NCI-H1417 (cell line): ENCODE measurements at regions not wholly inside any gene's neighbourhood (a gene's known extent, or its start where the extent isn't known, plus 50 kb on each side); places are given as distances from the start of the nearest gene placed in this dataset.

Experiments
- DNase-seq, 3 experiments: peaks; one replicate each; lab custom pipeline; 2025; lab: John Stamatoyannopoulos, UW

DNA sequence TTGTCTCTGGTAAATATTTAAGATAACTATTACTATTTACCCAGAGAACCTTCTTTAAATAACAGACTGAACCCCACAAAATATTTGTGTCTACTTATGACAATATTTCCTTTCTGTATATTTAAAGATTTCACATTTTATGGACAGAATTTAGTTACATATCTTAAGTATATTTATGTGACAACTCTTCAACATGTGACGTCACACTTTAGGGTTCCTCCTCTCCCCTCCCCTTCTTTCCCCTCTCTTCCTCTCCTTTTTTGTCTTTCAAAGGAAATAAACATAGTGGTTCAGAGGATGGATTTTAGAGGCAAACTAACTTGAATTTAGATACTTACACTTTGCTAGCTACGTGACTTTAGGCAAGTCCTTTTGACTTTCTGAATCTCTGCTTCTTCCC is 655.6 kb upstream of the NUDT12 start:
- no peak for DNase-seq

DNA sequence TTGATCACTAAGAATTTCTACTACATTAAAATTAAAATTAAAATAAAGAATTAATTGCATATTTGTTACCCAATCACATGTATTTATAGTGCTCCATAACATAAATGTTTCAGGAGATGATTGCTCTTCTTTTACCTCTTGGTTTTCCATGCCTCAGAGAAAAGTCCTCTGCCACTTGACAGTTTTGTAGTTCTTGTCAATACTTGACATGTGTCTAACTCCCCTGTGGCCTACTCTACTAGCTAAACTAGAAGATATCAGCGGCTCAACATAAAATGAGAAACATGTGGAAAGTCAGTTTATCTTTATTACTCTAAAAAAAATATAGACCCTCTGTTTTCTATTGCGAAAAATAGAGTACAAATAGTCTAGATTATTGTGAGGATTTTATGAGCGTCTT is 650.6 kb upstream of the NUDT12 start:
- DNase-seq, result no peak

DNA sequence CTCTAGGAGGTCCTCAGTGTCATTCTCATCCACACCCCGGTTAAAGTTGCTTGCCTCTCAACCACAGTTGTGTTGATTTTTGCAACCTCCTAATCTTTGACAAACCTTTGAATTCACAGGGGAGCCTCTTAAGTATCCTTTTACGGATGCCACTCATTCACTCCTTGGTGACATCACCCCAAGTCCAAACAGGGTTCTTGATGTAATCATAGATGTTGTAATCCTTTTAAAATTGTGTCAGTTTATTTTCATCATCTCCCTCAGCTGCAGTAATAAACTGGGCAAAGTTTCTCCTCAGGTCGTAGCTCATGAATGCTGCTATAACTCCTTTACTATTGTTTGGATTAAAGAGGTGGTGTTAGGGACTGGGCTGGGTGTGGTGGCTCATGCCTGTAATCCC is 637.2 kb upstream of the NUDT12 start:
- no peak for DNase-seq

DNA sequence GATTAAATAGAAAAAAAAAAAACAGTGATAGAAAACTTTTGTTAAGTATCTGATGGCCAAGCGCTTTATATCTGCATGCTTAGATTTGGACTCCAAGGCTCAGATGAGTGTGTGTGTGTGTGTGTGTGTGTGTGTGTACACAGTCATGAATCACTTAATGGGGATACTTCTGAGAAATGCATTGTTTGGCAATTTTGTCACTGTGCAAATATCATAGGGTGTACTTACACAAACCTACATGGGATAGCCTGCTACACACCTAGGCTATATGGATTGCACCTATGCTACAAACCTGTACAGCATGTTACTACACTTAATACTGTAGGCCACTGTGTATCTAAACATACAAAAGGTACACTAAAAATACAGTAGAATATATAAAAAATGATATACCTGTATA is 635.6 kb upstream of the NUDT12 start:
- DNase-seq, result no peak

DNA sequence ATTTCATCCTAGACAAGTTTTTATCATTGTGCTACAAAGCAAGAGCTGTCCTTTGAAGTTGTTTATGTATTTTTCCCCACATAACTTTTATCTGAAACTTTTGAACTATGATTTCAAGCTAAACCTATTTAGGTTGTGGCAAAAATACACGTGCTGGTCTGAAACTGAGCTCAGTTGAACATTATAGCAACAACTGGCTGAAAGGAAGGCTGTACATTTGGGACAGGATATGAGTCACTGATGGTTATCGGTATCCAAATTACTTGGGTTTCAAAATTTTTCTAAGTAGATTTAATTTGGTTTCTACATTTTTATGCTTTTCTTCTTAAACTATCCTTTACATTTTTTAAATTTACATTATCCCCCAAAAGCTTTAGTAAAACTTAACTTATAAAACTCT is 627.3 kb upstream of the NUDT12 start:
- DNase-seq, result no peak

DNA sequence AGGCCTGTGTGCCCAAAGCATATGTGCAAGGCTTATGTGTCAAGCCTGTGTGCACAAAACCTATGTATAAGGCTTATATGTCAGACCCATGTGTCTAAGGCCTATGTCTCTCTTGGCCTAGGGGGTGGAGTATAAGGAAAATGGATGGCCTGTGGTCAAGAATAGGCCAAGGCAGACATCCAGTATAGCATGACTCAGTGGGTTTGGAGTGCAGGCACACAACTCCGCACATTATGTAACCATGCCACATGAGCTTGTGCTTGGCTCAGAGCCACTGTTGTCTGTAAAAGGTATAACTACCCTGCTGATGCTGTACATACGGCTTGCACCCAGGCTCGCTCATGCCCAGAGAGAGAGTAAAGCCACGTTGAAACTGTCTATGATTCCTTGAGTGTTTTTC is 626.4 kb upstream of the NUDT12 start:
- DNase-seq, result no peak

DNA sequence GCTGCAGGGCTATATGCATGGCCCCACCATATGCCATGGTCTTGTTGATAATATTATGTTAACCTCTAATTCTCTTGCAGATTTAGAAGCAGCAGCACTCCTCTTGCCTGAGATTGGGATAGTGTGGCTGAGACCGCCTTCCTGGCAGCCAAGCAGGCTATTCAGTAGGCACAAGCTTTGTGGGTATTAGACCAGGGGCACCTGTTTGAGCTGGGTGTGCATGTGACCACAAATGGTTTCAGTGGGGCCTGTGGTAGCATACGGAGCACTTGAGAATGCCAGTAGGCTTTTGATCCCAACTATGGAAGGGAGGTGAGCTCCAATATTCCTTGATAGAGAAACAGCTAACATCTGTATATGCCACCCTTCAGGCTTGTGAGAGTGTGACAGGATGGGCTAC is 625.1 kb upstream of the NUDT12 start:
- no peak for DNase-seq

DNA sequence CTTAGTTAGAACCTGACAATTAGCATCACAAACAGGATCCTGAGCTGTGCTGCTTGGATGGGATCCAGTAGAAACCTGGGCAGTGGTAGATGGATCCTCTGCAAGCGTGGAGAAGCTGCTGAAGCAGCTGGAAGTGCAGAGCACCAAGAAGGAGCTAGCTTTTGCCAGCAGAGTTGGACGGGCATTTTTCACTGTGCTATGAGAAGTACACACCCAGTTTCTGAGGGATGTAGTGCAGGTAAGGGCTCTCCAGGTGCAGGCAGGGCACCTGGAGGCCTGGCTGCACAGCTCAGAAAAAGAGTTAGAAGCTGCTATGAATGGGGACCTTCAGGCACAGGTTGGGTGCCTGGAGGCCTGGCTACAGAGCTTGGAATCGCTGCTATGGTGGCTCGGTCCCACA is 623.9 kb upstream of the NUDT12 start:
- no peak for DNase-seq

DNA sequence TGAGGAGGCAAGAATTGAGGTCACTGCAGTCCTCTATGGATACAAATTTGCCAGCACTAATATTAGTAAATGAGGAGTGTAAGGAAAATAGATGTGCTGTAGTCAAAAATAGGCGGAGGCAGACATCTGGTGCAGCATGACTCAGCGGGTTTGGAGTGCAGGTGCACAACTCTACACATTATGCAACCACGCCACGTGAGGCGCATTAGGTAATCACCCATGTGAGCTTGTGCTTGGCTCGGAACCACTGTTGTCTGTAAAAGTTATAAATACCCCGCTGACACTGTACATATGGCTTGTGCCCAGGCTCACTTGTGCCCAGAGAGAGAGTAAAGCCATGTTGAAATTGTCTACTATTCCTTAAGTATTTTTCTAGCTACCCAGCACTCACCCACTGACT is 623.5 kb upstream of the NUDT12 start:
- peak in 1 of 3 experiments; percentile 2 for DNase-seq

DNA sequence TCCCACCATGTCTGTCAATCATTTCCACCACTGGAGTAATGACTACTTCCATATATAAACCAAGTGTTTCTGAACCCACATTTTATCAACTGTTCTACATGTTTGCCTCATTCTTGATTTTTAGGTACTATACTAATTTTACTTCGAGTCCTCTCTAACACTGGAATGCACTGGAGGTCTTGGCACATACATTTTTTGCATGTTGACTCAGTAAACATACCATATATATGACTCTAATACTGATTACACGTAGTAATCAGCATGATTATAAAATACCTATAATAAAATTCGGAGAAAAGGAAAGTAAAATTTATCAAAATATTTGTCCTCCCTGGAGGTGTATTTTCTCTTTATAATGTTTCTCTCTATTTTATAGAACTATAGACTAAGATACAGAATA is 621.7 kb upstream of the NUDT12 start:
- no peak for DNase-seq

DNA sequence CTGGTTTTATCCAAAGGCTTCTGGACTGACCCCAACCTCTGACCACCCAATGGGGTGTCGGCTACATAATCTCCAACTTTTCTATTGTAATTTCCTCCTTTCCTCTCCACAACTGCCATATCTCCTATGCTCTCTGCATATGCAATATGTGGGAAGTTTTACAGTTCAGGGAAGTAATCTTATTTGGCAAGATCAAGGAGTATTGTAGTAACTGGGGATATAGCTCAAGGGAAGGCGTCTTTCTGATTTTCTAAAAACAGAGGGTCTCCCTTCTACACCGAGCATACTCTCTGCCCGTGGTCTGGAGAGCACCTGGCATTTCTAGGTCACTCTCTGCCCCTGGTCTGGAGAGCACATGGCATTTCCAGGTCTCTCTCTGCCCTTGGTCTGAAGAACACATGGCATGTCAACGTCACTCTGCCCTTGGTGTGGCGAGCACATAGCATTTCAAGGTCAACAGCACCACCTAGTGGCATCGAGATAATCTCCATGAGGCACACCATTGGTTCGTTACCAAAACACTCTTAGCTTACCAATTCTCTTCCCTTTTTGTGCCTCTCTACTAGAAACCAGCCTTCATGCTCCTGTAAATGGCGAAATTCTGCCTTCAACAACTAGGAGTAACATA is 616.4 kb upstream of the NUDT12 start:
- DNase-seq, result peak in 1 of 3 experiments; percentile 0

DNA sequence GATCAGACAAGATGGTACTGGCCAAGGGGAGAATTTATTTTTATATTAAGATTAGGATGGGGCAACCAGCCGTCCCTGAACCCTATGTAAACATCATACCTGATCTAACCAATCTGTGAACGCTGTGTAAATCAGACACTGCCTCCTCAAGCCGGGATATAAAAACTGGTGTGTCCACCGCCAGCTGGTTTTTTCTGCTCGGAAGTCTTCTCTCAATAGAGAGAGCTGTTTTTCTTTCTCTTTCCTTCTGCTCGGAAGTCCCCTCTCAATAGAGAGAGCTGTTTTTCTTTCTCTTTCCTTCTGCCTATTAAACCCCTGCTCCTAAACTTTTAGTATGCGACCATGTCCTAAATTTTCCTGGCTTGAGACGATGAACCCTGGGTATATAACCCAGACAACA is 615.5 kb upstream of the NUDT12 start:
- no peak for DNase-seq

DNA sequence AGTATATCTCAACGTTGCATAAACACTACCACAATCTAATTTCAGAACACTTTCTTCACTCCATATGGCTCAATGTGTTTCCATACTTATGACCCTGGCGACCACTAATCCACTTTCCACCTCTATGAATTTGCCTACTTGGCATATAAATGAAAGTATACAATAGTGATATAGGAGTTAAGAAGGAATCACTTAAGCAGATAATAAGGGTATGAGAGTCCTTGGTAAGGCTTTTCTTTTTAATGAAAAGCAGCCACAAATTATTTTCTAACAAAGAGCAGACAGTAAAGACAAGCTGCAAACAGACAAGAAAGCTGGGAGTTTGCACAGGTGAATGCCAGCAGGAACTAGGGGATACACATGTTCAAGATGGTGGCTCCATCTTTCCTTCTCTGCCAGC is 615.1 kb upstream of the NUDT12 start:
- no peak for DNase-seq

DNA sequence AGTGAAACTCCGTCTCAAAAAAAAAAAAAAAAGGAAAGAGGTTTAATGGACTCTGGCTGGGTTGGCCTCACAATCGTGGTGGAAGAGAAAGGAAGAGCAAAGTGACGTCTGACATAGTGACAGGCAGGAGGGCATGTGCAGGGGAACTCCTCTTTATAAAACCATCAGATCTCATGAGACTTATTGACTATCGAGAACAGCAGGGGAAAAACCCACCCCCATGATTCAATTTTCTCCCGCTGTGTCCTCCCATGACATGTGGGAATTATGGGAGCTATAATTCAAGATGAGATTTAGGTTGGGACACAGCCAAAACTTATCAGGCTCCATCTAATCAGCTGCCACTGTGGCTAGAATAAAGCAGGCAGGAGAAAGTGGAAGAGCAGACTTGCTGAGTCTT is 610.4 kb upstream of the NUDT12 start:
- no peak for DNase-seq

DNA sequence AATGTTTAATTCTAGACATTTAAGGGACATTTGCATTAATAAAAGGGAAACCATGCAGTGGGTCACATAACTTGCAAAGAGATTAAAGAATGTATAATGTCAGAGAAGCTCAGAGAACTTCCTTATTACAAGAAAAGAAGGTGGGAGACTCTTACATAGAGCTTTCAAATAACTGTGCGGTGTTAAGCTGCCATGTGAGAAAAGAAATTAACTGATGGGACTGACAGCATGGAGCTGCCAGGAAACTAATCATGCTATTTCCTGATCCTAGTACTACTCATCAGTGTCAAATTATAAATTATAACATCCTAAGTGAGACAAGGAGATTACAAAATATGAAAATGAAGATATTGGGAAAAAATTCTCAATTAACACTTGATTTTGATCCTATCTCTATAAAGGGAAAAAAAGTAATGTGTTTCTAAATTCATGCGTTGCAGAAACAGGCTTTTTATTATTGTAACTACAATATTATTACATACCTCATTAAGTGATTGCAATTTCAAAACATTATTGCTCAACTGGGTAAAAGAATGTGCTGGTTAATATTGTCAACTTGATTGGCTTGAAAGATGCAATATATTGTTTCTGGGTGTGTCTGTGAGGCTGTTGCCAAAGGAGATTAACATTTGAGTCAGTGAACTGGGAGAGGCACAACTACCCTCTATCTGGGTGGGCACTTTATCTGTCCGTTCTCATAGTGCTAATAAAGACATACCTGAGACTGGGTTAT is 609.5 kb upstream of the NUDT12 start:
- no peak for DNase-seq

DNA sequence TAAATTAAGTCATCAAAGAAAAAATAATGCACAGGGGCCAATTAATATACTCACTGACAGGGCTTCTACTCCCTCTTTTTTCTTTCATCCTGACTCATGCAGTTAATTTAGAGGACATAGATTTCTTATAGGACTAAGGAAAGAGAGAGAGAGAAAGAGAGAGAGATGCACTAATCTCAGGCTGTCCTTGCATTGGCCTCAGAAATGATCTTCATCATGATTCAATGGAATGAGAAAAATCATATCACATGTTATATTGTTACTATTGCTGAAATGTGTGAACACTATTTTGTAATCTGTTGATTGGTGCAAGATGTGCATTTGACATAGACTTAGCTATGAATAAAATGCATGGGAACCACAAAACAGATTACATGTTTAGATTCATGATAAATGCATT is 608.3 kb upstream of the NUDT12 start:
- no peak for DNase-seq

DNA sequence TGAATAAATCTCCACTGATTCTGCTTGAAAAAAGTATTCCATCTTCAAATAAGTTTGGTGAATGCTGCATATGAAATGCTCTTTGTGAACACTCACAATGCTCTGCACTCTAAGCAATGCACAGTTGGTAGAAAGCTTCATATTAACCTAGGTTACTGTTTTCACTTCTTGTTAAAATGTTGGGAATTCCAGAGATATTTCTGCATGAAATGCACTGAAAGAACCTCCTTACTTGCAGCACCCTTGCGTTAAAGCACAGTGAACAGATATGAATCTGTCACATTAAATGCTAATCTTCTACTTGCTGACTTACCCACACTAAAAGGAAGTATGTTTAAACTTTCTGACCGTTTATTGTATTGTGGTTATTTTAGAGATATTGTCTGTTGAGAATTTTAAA is 584.1 kb upstream of the NUDT12 start:
- no peak for DNase-seq

DNA sequence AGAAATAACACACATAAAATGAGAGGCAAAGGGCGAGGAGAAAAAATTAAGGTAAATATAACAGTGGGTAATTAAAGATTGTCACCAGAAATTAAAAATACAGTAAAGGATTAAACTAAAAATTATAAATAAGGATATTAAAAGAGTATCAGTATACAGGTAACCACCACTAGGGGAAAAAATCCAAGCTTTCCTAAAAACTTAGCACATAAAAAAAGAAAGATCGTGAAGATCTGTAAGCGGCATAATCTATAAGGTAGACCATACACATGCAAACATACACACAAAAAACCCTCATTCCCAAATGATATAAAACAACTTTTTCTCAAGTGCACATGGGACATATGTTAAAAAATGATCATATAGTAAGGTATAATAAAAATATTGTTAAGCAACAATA is 577.3 kb upstream of the NUDT12 start:
- DNase-seq, result no peak

DNA sequence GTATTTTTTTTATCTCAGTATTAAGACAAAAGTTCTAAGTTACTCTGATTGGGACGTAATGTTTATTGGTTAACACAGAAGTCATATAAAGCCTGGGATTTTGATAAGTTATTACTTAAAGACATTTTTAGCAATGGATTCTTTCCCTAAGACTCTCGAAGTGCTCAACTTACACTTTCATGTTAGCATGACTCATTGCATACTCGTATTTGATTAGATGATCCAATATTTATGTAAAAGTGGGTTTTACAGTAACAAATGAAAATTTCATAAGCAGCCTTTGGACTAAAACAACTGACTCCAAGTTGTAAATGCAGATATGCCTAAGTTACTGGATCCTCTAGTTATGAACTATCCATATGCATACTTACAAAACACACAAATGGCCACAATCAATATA is 567.7 kb upstream of the NUDT12 start:
- no peak for DNase-seq

DNA sequence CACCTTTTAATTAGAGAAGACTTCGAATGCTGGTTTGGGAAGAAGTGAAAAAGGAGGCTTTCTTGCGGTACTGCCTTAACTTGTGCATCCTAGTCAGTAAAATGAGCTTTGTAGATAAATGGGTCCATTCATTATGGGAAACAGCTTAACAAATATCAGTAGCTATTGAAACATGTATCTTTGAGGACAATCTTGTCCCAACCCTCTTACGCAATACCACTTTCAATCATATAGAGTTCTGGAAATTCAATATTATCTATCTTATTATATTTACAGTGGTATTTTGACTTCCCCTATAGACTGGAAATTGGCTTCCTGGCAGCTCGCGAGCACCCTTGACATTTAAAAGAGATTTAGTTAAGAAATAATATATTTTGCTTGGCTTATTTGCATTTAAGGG is 565.8 kb upstream of the NUDT12 start:
- no peak for DNase-seq

DNA sequence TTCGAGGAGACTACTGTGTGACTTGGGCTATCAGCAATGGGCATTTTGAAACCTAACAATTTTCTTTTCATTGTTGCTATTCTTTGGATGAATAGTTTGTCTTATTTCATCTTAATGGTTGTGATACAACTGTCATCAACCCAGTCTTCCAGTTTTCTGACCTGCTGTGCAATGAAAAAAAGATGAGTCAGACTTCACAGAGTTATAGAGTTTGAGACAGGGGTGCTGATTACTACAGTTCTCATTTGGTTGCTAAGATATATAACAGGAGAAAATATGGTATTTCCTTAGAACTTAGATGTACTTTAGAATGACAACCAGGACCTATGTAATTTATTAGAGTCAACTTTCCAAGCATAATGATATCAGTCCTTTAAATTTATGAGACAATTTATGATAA is 564.4 kb upstream of the NUDT12 start:
- no peak for DNase-seq

DNA sequence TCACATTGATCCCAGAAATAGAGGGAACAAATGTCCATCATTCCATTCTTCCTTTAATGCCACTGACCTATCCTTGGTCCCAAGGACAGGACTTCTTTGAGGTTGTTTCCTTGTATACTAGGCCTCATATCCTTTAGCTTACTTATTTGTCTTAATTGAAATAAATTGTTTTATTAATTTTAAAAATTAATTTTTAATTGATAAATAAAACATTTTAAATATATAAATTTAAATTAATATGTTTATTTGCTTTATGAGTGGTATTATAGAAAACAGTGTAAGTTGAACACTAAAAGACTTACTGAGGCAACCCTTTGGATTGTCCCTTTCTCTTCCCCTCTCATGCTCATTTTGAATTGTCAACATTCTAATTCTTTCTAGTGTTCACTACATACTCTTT is 556.9 kb upstream of the NUDT12 start:
- DNase-seq, result no peak

DNA sequence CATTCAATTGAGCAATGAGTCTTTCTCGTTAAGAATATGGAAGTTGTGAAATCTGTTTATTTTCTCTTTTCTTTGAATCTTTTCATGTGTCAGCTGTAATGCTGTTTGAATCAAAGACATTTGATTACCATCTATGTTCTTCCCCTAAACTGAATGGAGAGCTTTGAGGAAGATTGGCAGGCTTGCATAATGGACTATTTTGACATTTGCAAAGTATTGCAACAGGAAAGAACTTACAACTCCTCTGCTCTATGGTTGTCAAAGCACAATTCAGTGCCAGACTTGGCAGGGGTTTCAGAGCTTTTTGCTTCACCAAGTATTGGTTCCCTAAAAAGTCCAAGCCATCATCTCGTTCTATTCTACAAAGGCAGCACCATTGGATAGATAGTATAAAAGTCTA is 549.0 kb upstream of the NUDT12 start:
- no peak for DNase-seq

DNA sequence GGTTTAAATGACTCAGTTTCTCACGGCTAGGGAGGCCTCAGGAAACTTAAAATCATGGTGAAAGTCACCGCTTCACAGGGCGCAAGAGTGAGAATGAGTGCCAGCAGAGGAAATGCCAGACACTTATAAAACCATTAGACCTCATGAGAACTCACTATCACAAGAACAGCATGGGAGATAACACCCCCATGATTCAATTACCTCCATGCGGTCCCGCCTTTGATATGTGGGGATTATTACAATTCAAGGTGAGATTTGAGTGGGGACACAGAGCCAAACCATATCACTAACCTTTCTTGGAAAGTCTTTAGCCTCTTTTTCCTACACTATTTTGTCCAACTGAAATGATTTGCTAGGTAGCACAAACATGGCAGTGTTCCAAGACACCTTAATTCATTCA is 533.9 kb upstream of the NUDT12 start:
- DNase-seq, result no peak
